ENCODE measurements at regions not wholly inside any gene's neighbourhood (a gene's known extent, or its start where the extent isn't known, plus 50 kb on each side); places are given as distances from the start of the nearest gene placed in this dataset.
"Not testable (repeated sequence)": the region's sequence is repeated elsewhere in the genome, so short reads cannot be mapped to it uniquely, and the experiment has no call there.

GRCh38 chr3:3446251-3446650 lies 266.8 kb upstream of the CRBN start:
- Mint-ChIP-seq H3K9me3 (no peaks in the 10 kb centered on the region), H3K27ac (no peak overlapping the region), H3K36me3 (ENCODE audit: low read depth) (no peaks in the 10 kb centered on the region), H3K27me3 (no peaks in the 10 kb centered on the region), H3K4me3 (no peak overlapping the region), H3K4me1 (ENCODE audit: low read depth) (no peaks in the 10 kb centered on the region)
- ATAC-seq = no peak
- ChIA-PET CTCF (interaction anchor here (1.2 kb wide), 1 partner anchor 11 kb away, joined by 3 read pairs; no protein-coding TSS in a partner anchor), POLR2A (no interaction called here)
- DNase-seq = no peak
- intact Hi-C loops (cut with micrococcal nuclease) = no loop called here
- TF ChIP-seq, protein P1, sequence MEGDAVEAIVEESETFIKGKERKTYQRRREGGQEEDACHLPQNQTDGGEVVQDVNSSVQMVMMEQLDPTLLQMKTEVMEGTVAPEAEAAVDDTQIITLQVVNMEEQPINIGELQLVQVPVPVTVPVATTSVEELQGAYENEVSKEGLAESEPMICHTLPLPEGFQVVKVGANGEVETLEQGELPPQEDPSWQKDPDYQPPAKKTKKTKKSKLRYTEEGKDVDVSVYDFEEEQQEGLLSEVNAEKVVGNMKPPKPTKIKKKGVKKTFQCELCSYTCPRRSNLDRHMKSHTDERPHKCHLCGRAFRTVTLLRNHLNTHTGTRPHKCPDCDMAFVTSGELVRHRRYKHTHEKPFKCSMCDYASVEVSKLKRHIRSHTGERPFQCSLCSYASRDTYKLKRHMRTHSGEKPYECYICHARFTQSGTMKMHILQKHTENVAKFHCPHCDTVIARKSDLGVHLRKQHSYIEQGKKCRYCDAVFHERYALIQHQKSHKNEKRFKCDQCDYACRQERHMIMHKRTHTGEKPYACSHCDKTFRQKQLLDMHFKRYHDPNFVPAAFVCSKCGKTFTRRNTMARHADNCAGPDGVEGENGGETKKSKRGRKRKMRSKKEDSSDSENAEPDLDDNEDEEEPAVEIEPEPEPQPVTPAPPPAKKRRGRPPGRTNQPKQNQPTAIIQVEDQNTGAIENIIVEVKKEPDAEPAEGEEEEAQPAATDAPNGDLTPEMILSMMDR (IDR thresholded peaks at IDR 0.05) = no peak

DNA sequence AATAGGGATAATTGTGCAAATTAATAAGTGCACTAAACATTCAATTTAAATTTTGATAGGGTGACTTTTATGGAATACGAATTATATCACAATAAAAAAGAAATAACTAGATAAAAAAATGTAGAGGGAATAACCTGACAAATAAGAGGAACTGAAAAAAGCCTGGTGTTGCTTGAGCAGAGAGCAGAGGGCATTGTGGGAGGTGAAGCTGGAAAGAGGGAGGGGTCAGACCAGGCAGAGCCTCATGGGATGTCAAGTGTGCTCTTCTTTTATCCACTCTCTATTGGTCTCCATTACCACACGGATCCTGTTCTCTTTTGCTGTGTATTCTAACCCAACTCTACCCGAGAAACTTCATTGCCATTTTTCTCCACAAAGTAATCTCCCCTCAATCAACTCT lies 264.0 kb upstream of the CRBN start:
- no peaks in the 10 kb centered on the region for H3K4me1 Mint-ChIP-seq (ENCODE audit: low read depth)
- intact Hi-C loops (cut with micrococcal nuclease) = no loop called here
- no peak for DNase-seq
- TF ChIP-seq, protein P1 (IDR thresholded peaks at IDR 0.05) = no peak
- no peaks in the 10 kb centered on the region for H3K9me3 Mint-ChIP-seq
- no peak overlapping the region for H3K27ac Mint-ChIP-seq
- POLR2A ChIA-PET = no interaction called here
- no peak overlapping the region for H3K4me3 Mint-ChIP-seq
- no peak for ATAC-seq
- H3K36me3 Mint-ChIP-seq (ENCODE audit: low read depth) = no peaks in the 10 kb centered on the region
- CTCF ChIA-PET = no interaction called here
- H3K27me3 Mint-ChIP-seq = no peaks in the 10 kb centered on the region

DNA sequence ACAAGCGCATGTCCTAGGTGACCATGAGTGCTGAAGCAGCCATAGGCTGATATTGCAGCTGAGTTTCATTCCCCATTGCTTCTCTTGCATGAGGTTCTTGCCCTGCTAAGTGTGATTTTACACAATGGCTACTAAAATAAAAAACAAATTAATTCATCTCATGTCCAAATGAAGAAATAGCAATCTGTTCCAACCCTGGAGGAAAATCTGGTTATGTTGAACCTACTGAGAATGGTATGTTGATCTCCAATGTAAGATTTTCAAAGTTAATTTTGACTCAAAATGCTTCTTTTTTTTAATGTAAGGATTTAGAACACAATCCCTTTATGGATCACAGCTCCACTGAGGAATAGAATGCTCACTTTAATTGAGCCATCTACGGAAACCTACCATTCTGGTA lies 254.2 kb upstream of the CRBN start:
- Mint-ChIP-seq H3K27me3 (no peaks in the 10 kb centered on the region), H3K36me3 (ENCODE audit: low read depth) (no peaks in the 10 kb centered on the region), H3K9me3 (no peaks in the 10 kb centered on the region), H3K4me3 (no peak overlapping the region), H3K27ac (no peak overlapping the region), H3K4me1 (ENCODE audit: low read depth) (no peaks in the 10 kb centered on the region)
- intact Hi-C loops (cut with micrococcal nuclease) = no loop called here
- ChIA-PET POLR2A (no interaction called here), CTCF (no interaction called here)
- ATAC-seq (no peak), DNase-seq (no peak)
- TF ChIP-seq, protein P1 (IDR thresholded peaks at IDR 0.05) = no peak

DNA sequence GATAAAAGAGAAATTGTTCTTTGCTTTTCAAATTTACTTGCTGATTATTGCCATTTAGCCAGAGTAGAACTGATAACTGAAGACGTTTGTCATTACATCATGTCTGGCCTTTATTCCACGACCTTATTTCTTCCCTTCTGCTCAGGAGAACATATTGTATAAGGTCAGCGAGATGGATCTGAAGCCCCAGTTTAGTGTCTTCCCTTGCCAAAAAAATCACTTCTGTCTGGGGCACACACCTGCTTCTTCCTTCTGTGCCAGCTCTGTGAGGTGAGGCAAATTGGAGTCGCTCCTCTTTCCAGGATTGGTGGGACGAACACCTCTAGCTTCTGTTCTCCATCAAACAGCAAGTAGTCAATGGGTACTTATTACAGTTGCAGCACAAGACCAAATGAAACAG lies 250.3 kb upstream of the CRBN start:
- no peaks in the 10 kb centered on the region for H3K36me3 Mint-ChIP-seq (ENCODE audit: low read depth)
- H3K27ac Mint-ChIP-seq = no peak overlapping the region
- POLR2A ChIA-PET = no interaction called here
- no peaks in the 10 kb centered on the region for H3K4me1 Mint-ChIP-seq (ENCODE audit: low read depth)
- H3K27me3 Mint-ChIP-seq = no peaks in the 10 kb centered on the region
- CTCF ChIA-PET = no interaction called here
- no peaks in the 10 kb centered on the region for H3K9me3 Mint-ChIP-seq
- no peak overlapping the region for H3K4me3 Mint-ChIP-seq
- intact Hi-C loops (cut with micrococcal nuclease) = no loop called here
- DNase-seq = no peak
- TF ChIP-seq, protein P1 (IDR thresholded peaks at IDR 0.05) = no peak
- no peak for ATAC-seq

GRCh38 chr3:3407707-3408106 lies 228.2 kb upstream of the CRBN start:
- H3K36me3 Mint-ChIP-seq (ENCODE audit: low read depth); H3K4me3 Mint-ChIP-seq; POLR2A ChIA-PET: not testable (repeated sequence)

GRCh38 chr3:3405131-3405530 lies 225.6 kb upstream of the CRBN start:
- TF ChIP-seq, protein P1 (IDR thresholded peaks at IDR 0.05) = no peak
- ATAC-seq (no peak), DNase-seq (no peak)
- Mint-ChIP-seq H3K36me3 (ENCODE audit: low read depth) (peaks cover 5% of the 10 kb centered on the region), H3K9me3 (peaks cover 9% of the 10 kb centered on the region), H3K4me3 (no peak overlapping the region), H3K27ac (no peak overlapping the region), H3K4me1 (ENCODE audit: low read depth) (no peaks in the 10 kb centered on the region), H3K27me3 (peaks cover 1% of the 10 kb centered on the region)
- intact Hi-C loops (cut with micrococcal nuclease) = no loop called here
- POLR2A ChIA-PET = no interaction called here
- CTCF ChIA-PET = no interaction called here

More at GRCh38 chr3:3407707-3408106, 228.2 kb upstream of the CRBN start:
- DNase-seq; ATAC-seq; H3K4me1 Mint-ChIP-seq (ENCODE audit: low read depth); H3K27me3 Mint-ChIP-seq; H3K27ac Mint-ChIP-seq; intact Hi-C loops (cut with micrococcal nuclease); H3K9me3 Mint-ChIP-seq: not testable (repeated sequence)
- CTCF ChIA-PET = interaction anchor here (1.4 kb wide), 1 partner anchor 591 kb away, joined by 3 read pairs; no protein-coding TSS in a partner anchor

Data from activated CD8-positive, alpha-beta T cell treated with anti-CD3 and anti-CD28 coated beads for 36 hours (primary cell).